GM12873 (cell line): ENCODE measurements at regions not wholly inside any gene's neighbourhood (a gene's known extent, or its start where the extent isn't known, plus 50 kb on each side); places are given as distances from the start of the nearest gene placed in this dataset.

ENCODE experiments used
- TF ChIP-seq, protein P1 (sequence below): IDR thresholded peaks from 2 replicates; pipeline ENCODE4 v1.5.1; 2012; ENCODE audit warnings: low read depth, mild to moderate bottlenecking, moderate library complexity, low read length, control low read depth; ENCODE audit not compliant: insufficient read depth; ENCODE audit errors: missing control alignments

GRCh38 chr6:128573036-128573435 lies 52.6 kb upstream of the PTPRK start:
- TF ChIP-seq, protein P1, sequence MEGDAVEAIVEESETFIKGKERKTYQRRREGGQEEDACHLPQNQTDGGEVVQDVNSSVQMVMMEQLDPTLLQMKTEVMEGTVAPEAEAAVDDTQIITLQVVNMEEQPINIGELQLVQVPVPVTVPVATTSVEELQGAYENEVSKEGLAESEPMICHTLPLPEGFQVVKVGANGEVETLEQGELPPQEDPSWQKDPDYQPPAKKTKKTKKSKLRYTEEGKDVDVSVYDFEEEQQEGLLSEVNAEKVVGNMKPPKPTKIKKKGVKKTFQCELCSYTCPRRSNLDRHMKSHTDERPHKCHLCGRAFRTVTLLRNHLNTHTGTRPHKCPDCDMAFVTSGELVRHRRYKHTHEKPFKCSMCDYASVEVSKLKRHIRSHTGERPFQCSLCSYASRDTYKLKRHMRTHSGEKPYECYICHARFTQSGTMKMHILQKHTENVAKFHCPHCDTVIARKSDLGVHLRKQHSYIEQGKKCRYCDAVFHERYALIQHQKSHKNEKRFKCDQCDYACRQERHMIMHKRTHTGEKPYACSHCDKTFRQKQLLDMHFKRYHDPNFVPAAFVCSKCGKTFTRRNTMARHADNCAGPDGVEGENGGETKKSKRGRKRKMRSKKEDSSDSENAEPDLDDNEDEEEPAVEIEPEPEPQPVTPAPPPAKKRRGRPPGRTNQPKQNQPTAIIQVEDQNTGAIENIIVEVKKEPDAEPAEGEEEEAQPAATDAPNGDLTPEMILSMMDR = no peak

DNA sequence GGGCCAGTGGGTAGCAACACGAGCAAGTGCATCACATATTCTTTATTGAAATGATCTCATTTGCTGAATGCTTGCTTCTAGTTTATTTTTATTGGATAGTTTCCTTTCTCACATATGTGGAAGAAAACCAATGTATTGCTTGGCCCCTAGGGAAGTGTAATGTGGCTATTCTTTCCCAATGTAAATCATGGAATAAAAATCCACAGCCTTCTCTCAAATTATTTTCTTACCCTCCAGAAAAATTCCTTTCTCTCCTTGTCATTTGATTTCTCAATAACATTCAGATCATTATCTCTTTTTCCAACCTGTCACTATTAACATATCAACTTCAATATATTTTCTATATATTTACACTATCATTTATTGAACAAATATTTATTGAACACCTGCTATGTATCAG lies 51.9 kb upstream of the PTPRK start:
- TF ChIP-seq, protein P1 = no peak

GRCh38 chr6:128570680-128571063 lies 50.3 kb upstream of the PTPRK start:
- TF ChIP-seq, protein P1 = no peak

GRCh38 chr6:128569732-128570679 lies 49.6 kb upstream of the PTPRK start:
- TF ChIP-seq, protein P1 = no peak
